ENCODE measurements at regions not wholly inside any gene's neighbourhood (a gene's known extent, or its start where the extent isn't known, plus 50 kb on each side); places are given as distances from the start of the nearest gene placed in this dataset.

DNA sequence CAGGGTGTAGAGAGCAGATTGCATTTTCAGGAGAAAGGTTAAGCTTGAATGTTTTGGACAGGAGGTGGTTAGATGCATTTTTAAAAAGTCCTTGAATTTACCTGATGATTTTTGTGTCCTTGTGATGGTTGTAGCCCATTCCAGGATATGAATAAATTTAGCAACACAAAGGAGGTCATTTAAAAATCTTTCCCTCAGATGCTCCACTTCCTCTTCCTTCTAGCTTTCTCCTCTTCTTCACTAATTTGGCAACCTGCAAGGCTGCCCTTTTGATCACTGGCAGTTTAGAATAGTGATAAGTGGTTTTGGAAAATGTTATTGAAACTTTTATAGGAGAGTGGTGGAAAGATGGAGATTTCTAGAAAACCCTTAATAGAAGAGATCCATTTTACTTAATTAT is 124.0 kb downstream of the LMO4 start:
- peak; percentile 15; the same call in 1 of the 2 replicates for ATAC-seq
- Mint-ChIP-seq H3K9me3 (peaks cover 37% of the 10 kb centered on the region), H3K27me3 (ENCODE audit: low read depth) (no peaks in the 10 kb centered on the region; the same call in 1 of the 2 replicates), H3K4me1 (peaks cover 49% of the 10 kb centered on the region), H3K4me3 (no peak overlapping the region), H3K36me3 (peaks cover 40% of the 10 kb centered on the region), H3K27ac (peak overlapping the region; percentile 58)
- ChIA-PET CTCF (interaction anchor here (1.4 to 1.6 kb wide), 2 partner anchors 118 to 126 kb away, joined by 4 to 6 read pairs; no protein-coding TSS in a partner anchor), POLR2A (no interaction called here)
- no peak for TF ChIP-seq FOXJ3 (CRISPR knock-in tag; IDR thresholded peaks at IDR 0.05; ENCODE audit: borderline replicate concordance)
- no peak for TF ChIP-seq SMAD3 (CRISPR knock-in tag; IDR thresholded peaks at IDR 0.05; ENCODE audit: borderline replicate concordance)
- TF ChIP-seq TEAD4 (CRISPR knock-in tag; IDR thresholded peaks at IDR 0.05) = no peak
- TF ChIP-seq ZNF416 (CRISPR knock-in tag; IDR thresholded peaks at IDR 0.05) = no peak
- TF ChIP-seq, protein P1, sequence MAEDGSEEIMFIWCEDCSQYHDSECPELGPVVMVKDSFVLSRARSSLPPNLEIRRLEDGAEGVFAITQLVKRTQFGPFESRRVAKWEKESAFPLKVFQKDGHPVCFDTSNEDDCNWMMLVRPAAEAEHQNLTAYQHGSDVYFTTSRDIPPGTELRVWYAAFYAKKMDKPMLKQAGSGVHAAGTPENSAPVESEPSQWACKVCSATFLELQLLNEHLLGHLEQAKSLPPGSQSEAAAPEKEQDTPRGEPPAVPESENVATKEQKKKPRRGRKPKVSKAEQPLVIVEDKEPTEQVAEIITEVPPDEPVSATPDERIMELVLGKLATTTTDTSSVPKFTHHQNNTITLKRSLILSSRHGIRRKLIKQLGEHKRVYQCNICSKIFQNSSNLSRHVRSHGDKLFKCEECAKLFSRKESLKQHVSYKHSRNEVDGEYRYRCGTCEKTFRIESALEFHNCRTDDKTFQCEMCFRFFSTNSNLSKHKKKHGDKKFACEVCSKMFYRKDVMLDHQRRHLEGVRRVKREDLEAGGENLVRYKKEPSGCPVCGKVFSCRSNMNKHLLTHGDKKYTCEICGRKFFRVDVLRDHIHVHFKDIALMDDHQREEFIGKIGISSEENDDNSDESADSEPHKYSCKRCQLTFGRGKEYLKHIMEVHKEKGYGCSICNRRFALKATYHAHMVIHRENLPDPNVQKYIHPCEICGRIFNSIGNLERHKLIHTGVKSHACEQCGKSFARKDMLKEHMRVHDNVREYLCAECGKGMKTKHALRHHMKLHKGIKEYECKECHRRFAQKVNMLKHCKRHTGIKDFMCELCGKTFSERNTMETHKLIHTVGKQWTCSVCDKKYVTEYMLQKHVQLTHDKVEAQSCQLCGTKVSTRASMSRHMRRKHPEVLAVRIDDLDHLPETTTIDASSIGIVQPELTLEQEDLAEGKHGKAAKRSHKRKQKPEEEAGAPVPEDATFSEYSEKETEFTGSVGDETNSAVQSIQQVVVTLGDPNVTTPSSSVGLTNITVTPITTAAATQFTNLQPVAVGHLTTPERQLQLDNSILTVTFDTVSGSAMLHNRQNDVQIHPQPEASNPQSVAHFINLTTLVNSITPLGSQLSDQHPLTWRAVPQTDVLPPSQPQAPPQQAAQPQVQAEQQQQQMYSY (CRISPR knock-in tag; IDR thresholded peaks at IDR 0.05) = no peak
- TF ChIP-seq, protein P2, sequence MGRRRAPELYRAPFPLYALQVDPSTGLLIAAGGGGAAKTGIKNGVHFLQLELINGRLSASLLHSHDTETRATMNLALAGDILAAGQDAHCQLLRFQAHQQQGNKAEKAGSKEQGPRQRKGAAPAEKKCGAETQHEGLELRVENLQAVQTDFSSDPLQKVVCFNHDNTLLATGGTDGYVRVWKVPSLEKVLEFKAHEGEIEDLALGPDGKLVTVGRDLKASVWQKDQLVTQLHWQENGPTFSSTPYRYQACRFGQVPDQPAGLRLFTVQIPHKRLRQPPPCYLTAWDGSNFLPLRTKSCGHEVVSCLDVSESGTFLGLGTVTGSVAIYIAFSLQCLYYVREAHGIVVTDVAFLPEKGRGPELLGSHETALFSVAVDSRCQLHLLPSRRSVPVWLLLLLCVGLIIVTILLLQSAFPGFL (CRISPR knock-in tag; IDR thresholded peaks at IDR 0.05; ENCODE audit: borderline replicate concordance) = no peak
- TF ChIP-seq, protein P3, sequence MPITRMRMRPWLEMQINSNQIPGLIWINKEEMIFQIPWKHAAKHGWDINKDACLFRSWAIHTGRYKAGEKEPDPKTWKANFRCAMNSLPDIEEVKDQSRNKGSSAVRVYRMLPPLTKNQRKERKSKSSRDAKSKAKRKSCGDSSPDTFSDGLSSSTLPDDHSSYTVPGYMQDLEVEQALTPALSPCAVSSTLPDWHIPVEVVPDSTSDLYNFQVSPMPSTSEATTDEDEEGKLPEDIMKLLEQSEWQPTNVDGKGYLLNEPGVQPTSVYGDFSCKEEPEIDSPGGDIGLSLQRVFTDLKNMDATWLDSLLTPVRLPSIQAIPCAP (CRISPR knock-in tag; IDR thresholded peaks at IDR 0.05) = no peak
- TF ChIP-seq ESRRA (CRISPR knock-in tag; IDR thresholded peaks at IDR 0.05; ENCODE audit: borderline replicate concordance) = no peak
- no peak for DNase-seq (ENCODE audit: low spot score)

DNA sequence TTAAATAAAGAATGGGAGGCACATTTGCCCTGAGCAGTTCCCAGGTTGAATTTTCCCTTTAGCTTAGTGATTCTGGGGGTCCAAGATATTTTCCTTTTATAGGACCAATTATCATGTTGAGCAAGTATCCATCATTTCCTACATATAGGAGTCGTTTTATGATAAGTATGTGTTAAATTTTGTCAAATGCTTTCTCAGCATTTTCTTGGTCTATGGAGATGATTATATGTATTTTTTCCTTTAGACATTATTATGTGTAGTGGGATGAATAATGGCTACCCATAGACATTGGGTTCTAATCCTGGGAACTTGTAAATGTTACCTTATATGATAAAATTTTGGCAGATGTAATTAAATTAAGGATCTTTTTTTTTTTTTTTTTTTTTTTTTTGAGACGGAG is 128.7 kb downstream of the LMO4 start:
- CTCF ChIA-PET = interaction anchor here (0.7 kb wide), 1 partner anchor 1129 kb away, joined by 6 read pairs; no protein-coding TSS in a partner anchor
- Mint-ChIP-seq H3K27ac (no peak overlapping the region), H3K9me3 (peaks cover 64% of the 10 kb centered on the region), H3K4me3 (no peak overlapping the region), H3K27me3 (ENCODE audit: low read depth) (peaks cover 4% of the 10 kb centered on the region; the same call in 1 of the 2 replicates), H3K4me1 (peaks cover 22% of the 10 kb centered on the region), H3K36me3 (peaks cover 63% of the 10 kb centered on the region)
- no peak for DNase-seq (ENCODE audit: low spot score)
- no peak for ATAC-seq
- POLR2A ChIA-PET = no interaction called here
- TF ChIP-seq, protein P4, sequence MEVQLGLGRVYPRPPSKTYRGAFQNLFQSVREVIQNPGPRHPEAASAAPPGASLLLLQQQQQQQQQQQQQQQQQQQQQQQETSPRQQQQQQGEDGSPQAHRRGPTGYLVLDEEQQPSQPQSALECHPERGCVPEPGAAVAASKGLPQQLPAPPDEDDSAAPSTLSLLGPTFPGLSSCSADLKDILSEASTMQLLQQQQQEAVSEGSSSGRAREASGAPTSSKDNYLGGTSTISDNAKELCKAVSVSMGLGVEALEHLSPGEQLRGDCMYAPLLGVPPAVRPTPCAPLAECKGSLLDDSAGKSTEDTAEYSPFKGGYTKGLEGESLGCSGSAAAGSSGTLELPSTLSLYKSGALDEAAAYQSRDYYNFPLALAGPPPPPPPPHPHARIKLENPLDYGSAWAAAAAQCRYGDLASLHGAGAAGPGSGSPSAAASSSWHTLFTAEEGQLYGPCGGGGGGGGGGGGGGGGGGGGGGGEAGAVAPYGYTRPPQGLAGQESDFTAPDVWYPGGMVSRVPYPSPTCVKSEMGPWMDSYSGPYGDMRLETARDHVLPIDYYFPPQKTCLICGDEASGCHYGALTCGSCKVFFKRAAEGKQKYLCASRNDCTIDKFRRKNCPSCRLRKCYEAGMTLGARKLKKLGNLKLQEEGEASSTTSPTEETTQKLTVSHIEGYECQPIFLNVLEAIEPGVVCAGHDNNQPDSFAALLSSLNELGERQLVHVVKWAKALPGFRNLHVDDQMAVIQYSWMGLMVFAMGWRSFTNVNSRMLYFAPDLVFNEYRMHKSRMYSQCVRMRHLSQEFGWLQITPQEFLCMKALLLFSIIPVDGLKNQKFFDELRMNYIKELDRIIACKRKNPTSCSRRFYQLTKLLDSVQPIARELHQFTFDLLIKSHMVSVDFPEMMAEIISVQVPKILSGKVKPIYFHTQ (CRISPR knock-in tag; IDR thresholded peaks at IDR 0.05) = no peak
- no peak for TF ChIP-seq ZNF232 (CRISPR knock-in tag; IDR thresholded peaks at IDR 0.05)
- no peak for TF ChIP-seq KAT7 (CRISPR knock-in tag; IDR thresholded peaks at IDR 0.05; ENCODE audit: borderline replicate concordance)
- no peak for TF ChIP-seq ZNF121 (CRISPR knock-in tag; IDR thresholded peaks at IDR 0.05)
- TF ChIP-seq, protein P5, sequence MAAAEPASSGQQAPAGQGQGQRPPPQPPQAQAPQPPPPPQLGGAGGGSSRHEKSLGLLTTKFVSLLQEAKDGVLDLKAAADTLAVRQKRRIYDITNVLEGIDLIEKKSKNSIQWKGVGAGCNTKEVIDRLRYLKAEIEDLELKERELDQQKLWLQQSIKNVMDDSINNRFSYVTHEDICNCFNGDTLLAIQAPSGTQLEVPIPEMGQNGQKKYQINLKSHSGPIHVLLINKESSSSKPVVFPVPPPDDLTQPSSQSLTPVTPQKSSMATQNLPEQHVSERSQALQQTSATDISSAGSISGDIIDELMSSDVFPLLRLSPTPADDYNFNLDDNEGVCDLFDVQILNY (CRISPR knock-in tag; IDR thresholded peaks at IDR 0.05) = no peak
- TF ChIP-seq, protein P6, sequence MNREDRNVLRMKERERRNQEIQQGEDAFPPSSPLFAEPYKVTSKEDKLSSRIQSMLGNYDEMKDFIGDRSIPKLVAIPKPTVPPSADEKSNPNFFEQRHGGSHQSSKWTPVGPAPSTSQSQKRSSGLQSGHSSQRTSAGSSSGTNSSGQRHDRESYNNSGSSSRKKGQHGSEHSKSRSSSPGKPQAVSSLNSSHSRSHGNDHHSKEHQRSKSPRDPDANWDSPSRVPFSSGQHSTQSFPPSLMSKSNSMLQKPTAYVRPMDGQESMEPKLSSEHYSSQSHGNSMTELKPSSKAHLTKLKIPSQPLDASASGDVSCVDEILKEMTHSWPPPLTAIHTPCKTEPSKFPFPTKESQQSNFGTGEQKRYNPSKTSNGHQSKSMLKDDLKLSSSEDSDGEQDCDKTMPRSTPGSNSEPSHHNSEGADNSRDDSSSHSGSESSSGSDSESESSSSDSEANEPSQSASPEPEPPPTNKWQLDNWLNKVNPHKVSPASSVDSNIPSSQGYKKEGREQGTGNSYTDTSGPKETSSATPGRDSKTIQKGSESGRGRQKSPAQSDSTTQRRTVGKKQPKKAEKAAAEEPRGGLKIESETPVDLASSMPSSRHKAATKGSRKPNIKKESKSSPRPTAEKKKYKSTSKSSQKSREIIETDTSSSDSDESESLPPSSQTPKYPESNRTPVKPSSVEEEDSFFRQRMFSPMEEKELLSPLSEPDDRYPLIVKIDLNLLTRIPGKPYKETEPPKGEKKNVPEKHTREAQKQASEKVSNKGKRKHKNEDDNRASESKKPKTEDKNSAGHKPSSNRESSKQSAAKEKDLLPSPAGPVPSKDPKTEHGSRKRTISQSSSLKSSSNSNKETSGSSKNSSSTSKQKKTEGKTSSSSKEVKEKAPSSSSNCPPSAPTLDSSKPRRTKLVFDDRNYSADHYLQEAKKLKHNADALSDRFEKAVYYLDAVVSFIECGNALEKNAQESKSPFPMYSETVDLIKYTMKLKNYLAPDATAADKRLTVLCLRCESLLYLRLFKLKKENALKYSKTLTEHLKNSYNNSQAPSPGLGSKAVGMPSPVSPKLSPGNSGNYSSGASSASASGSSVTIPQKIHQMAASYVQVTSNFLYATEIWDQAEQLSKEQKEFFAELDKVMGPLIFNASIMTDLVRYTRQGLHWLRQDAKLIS (CRISPR knock-in tag; IDR thresholded peaks at IDR 0.05; ENCODE audit: borderline replicate concordance) = no peak
- TF ChIP-seq HMGA2 (CRISPR knock-in tag; IDR thresholded peaks at IDR 0.05) = no peak
- TF ChIP-seq, protein P7, sequence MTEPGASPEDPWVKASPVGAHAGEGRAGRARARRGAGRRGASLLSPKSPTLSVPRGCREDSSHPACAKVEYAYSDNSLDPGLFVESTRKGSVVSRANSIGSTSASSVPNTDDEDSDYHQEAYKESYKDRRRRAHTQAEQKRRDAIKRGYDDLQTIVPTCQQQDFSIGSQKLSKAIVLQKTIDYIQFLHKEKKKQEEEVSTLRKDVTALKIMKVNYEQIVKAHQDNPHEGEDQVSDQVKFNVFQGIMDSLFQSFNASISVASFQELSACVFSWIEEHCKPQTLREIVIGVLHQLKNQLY (CRISPR knock-in tag; IDR thresholded peaks at IDR 0.05) = no peak
- TF ChIP-seq, protein P8, sequence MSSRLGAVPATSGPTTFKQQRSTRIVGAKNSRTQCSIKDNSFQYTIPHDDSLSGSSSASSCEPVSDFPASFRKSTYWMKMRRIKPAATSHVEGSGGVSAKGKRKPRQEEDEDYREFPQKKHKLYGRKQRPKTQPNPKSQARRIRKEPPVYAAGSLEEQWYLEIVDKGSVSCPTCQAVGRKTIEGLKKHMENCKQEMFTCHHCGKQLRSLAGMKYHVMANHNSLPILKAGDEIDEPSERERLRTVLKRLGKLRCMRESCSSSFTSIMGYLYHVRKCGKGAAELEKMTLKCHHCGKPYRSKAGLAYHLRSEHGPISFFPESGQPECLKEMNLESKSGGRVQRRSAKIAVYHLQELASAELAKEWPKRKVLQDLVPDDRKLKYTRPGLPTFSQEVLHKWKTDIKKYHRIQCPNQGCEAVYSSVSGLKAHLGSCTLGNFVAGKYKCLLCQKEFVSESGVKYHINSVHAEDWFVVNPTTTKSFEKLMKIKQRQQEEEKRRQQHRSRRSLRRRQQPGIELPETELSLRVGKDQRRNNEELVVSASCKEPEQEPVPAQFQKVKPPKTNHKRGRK (CRISPR knock-in tag; IDR thresholded peaks at IDR 0.05; ENCODE audit: borderline replicate concordance) = no peak
